HG02885 (cell line): ENCODE measurements at regions not wholly inside any gene's neighbourhood (a gene's known extent, or its start where the extent isn't known, plus 50 kb on each side); places are given as distances from the start of the nearest gene placed in this dataset.

Source experiments
- ATAC-seq: cut with Tn5 transposase; IDR thresholded peaks from one replicate; pipeline ENCODE4 v1.9.1; 2021; ENCODE audit warnings: mild to moderate bottlenecking; ENCODE audit not compliant: unreplicated experiment, poor library complexity

- no peak for ATAC-seq
Measured at GRCh38 chr11:91967026-91967690, 257.5 kb upstream of the FAT3 start.

GRCh38 chr11:91966368-91966767 is 258.2 kb upstream of the FAT3 start:
- no peak for ATAC-seq

- no peak for ATAC-seq
Measured at GRCh38 chr11:91960770-91961169, 263.8 kb upstream of the FAT3 start.

GRCh38 chr11:91959411-91959810 is 265.2 kb upstream of the FAT3 start:
- ATAC-seq = no peak

GRCh38 chr11:91956711-91957110 is 267.9 kb upstream of the FAT3 start:
- no peak for ATAC-seq

GRCh38 chr11:91955206-91955605 is 269.4 kb upstream of the FAT3 start:
- no peak for ATAC-seq

GRCh38 chr11:91952056-91952455 is 272.6 kb upstream of the FAT3 start:
- no peak for ATAC-seq

GRCh38 chr11:91947215-91947820 is 277.3 kb upstream of the FAT3 start:
- no peak for ATAC-seq

- ATAC-seq = no peak
Measured at GRCh38 chr11:91946397-91946951, 278.1 kb upstream of the FAT3 start.

- no peak for ATAC-seq
Measured at GRCh38 chr11:91935120-91935519, 289.5 kb upstream of the FAT3 start.

- no peak for ATAC-seq
Measured at GRCh38 chr11:91932151-91932821, 292.3 kb upstream of the FAT3 start.

- ATAC-seq = no peak
Measured at GRCh38 chr11:91927448-91927847, 297.2 kb upstream of the FAT3 start.

GRCh38 chr11:91926965-91927364 is 297.7 kb upstream of the FAT3 start:
- ATAC-seq = no peak

GRCh38 chr11:91922846-91923245 is 301.8 kb upstream of the FAT3 start:
- no peak for ATAC-seq

GRCh38 chr11:91921974-91922373 is 302.6 kb upstream of the FAT3 start:
- ATAC-seq = no peak

GRCh38 chr11:91913407-91913806 is 311.2 kb upstream of the FAT3 start:
- ATAC-seq = no peak

GRCh38 chr11:91912322-91912721 is 312.3 kb upstream of the FAT3 start:
- ATAC-seq = no peak

GRCh38 chr11:91906871-91907624 is 317.6 kb upstream of the FAT3 start:
- ATAC-seq = no peak

GRCh38 chr11:91904792-91905785 is 319.5 kb upstream of the FAT3 start:
- no peak for ATAC-seq

- ATAC-seq = no peak
Measured at GRCh38 chr11:91902312-91902711, 322.3 kb upstream of the FAT3 start.
